Spleen (tissue), 11 donors: ENCODE measurements at regions not wholly inside any gene's neighbourhood (a gene's known extent, or its start where the extent isn't known, plus 50 kb on each side); places are given as distances from the start of the nearest gene placed in this dataset.

ENCODE experiments used
- DNase-seq: peaks from one replicate; pipeline ENCODE4 v3.0.0-alpha.2; 2020
- H3K27ac ChIP-seq, 8 donors: fragments of 200-600 bp; sonication (generic) in 7 of 8; 1 replicate in 4 of 8; 2 replicates in 4 of 8; pipeline versions ENCODE4 v1.5.0 to v1.8.0; 2016 to 2021; ENCODE audit warnings: inconsistent platforms in 4 of 8, mild to moderate bottlenecking in 4 of 8, moderate library complexity in 1 of 8
- H3K27me3 ChIP-seq, 7 donors: fragments of 200-600 bp; sonication (generic) in 6 of 7; replicated peaks in 1 of 7; 1 replicate in 4 of 7; 2 replicates in 3 of 7; pipeline versions ENCODE4 v1.5.0 to v1.8.0; 2016 to 2021; ENCODE audit warnings: inconsistent platforms in 3 of 7, mild to moderate bottlenecking in 1 of 7
- H3K36me3 ChIP-seq, 6 donors: fragments of 200-600 bp; sonication (generic) in 5 of 6; 1 replicate in 4 of 6; 2 replicates in 2 of 6; pipeline versions ENCODE4 v1.5.0 to v1.8.0; 2016 to 2021; ENCODE audit warnings: inconsistent platforms in 2 of 6
- H3K4me1 ChIP-seq, 6 donors: fragments of 200-600 bp; sonication (generic) in 5 of 6; 1 replicate in 3 of 6; 2 replicates in 3 of 6; pipeline versions ENCODE4 v1.5.0 to v1.8.0; 2016 to 2021; ENCODE audit warnings: inconsistent platforms in 3 of 6
- H3K4me3 ChIP-seq, 8 donors: fragments of 200-600 bp; sonication (generic) in 7 of 8; 1 replicate in 4 of 8; 2 replicates in 4 of 8; pipeline versions ENCODE4 v1.5.0 to v1.8.0; 2016 to 2021; ENCODE audit warnings: inconsistent platforms in 4 of 8, mild to moderate bottlenecking in 4 of 8, moderate library complexity in 2 of 8
- H3K9me3 ChIP-seq, 8 donors: fragments of 200-600 bp; sonication (generic) in 7 of 8; 1 replicate in 4 of 8; 2 replicates in 4 of 8; pipeline versions ENCODE4 v1.5.0 to v1.8.0; 2016 to 2021; ENCODE audit warnings: inconsistent platforms in 4 of 8
- CTCF ChIP-seq, 11 experiments: fragments of 200-600 bp in 7 of 11; fragments of 450-650 bp in 4 of 11; sonication (generic) in 4 of 11; IDR thresholded peaks in 8 of 11; conservative IDR thresholded peaks in 3 of 11; 1 replicate in 7 of 11; 2 replicates in 4 of 11; pipeline versions ENCODE4 v1.4.0 to v1.8.0; 2016 to 2021; ENCODE audit warnings: antibody characterized with exemption in 11 of 11, inconsistent platforms in 4 of 11, mild to moderate bottlenecking in 1 of 11
- POLR2A ChIP-seq, 3 donors: fragments of 450-650 bp; IDR thresholded peaks; one replicate each; pipeline ENCODE4 v1.5.1; 2017; ENCODE audit warnings: antibody characterized with exemption in 3 of 3, mild to moderate bottlenecking in 1 of 3
- POLR2AphosphoS5 ChIP-seq, 3 donors: sonication (generic); formaldehyde crosslinking; IDR thresholded peaks; one replicate each; pipeline ENCODE4 v1.5.1; 2017; ENCODE audit warnings: antibody characterized with exemption in 3 of 3
- WGBS, 5 donors: extraction: QIAGEN DNeasy Blood & Tissue Kit in 3 of 5; methylation state at CpG; one replicate each; pipeline versions ENCODE4 v1.1.5 to v1.1.7; 2013 to 2018; 5-methylcytosine and 5-hydroxymethylcytosine counted together
- intact Hi-C: fragments of 100-400 bp; cut with DNase I; formaldehyde crosslinking; loops from one replicate; pipeline ENCODE4 v1.15.0; 2023; ENCODE audit warnings: low total_unique reads
- donor health status: healthy with polysubstance abuse.
- donor health status: DM: no; HTN: no; CAD: no; lungs with moderate emphysema.
- donor health status: DM: no; HTN: no; CAD: no.
- donor health status: Bipolar disorder and iron deficiency.
- donor health status: healthy.
- donor health status: DM: no; HTN: no; CAD: no.
- donor health status: DM: yes; HTN: yes; CAD: no.

- Histone ChIP-seq H3K27ac (no peak overlapping the region), H3K4me3 (no peak overlapping the region), H3K4me1 (no peaks in the 10 kb centered on the region), H3K9me3 (no peaks in the 10 kb centered on the region), H3K27me3 (no peaks in the 10 kb centered on the region), H3K36me3 (no peaks in the 10 kb centered on the region)
- no peak for TF ChIP-seq POLR2AphosphoS5 (IDR thresholded peaks at IDR 0.05)
- DNase-seq: no peak
- WGBS, 5 donors: 18 to 66% (median 50%) methylated on average over 1 of the region's 1 CpG
- intact Hi-C loops: no loop called here
These were observed 98.2 kb downstream of the OLFM4 start for GRCh38 chr13:53126841-53127245.

GRCh38 chr13:53127373-53127772 is 98.8 kb downstream of the OLFM4 start:
- intact Hi-C loops: no loop called here
- no peak overlapping the region for H3K4me3 ChIP-seq
- no peaks in the 10 kb centered on the region for H3K9me3 ChIP-seq
- H3K36me3 ChIP-seq: no peaks in the 10 kb centered on the region
- DNase-seq: no peak
- H3K27ac ChIP-seq: no peak overlapping the region
- no peaks in the 10 kb centered on the region for H3K27me3 ChIP-seq
- H3K4me1 ChIP-seq: no peaks in the 10 kb centered on the region
- WGBS, 5 donors: 57 to 78% (median 73%) methylated on average over 2 of the region's 2 CpGs
- TF ChIP-seq CTCF (IDR thresholded peaks at IDR 0.05 in 8 of 11, conservative IDR thresholded peaks at IDR 0.05 in 3 of 11) (no peak), POLR2A (IDR thresholded peaks at IDR 0.05) (no peak), POLR2AphosphoS5 (IDR thresholded peaks at IDR 0.05) (no peak)

GRCh38 chr13:53129864-53130393 is 101.3 kb downstream of the OLFM4 start:
- WGBS, 5 donors: 64 to 76% (median 71%) methylated on average over 2 of the region's 2 CpGs
- Histone ChIP-seq H3K27me3 (no peaks in the 10 kb centered on the region), H3K36me3 (no peaks in the 10 kb centered on the region), H3K27ac (no peak overlapping the region), H3K4me3 (no peak overlapping the region), H3K9me3 (no peaks in the 10 kb centered on the region), H3K4me1 (no peaks in the 10 kb centered on the region)
- intact Hi-C loops: no loop called here
- DNase-seq: no peak
- TF ChIP-seq POLR2A (IDR thresholded peaks at IDR 0.05): no peak
- TF ChIP-seq POLR2AphosphoS5 (IDR thresholded peaks at IDR 0.05): no peak
- TF ChIP-seq CTCF (IDR thresholded peaks at IDR 0.05 in 8 of 11, conservative IDR thresholded peaks at IDR 0.05 in 3 of 11): no peak

- Histone ChIP-seq H3K27me3 (no peaks in the 10 kb centered on the region), H3K36me3 (no peaks in the 10 kb centered on the region), H3K4me1 (no peaks in the 10 kb centered on the region), H3K4me3 (no peak overlapping the region), H3K27ac (no peak overlapping the region), H3K9me3 (no peaks in the 10 kb centered on the region)
- TF ChIP-seq POLR2A (IDR thresholded peaks at IDR 0.05) (no peak), CTCF (IDR thresholded peaks at IDR 0.05 in 8 of 11, conservative IDR thresholded peaks at IDR 0.05 in 3 of 11) (no peak), POLR2AphosphoS5 (IDR thresholded peaks at IDR 0.05) (no peak)
- WGBS, 5 donors: 79 to 89% (median 88%) methylated on average over 3 of the region's 3 CpGs
- no peak for DNase-seq
- intact Hi-C loops: no loop called here
These were observed 102.7 kb downstream of the OLFM4 start for GRCh38 chr13:53131361-53131760.

GRCh38 chr13:53135301-53135700 is 106.7 kb downstream of the OLFM4 start:
- H3K4me3 ChIP-seq: no peak overlapping the region
- no peak for DNase-seq
- intact Hi-C loops: no loop called here
- H3K36me3 ChIP-seq: no peaks in the 10 kb centered on the region
- H3K27me3 ChIP-seq: no peaks in the 10 kb centered on the region
- H3K4me1 ChIP-seq: no peaks in the 10 kb centered on the region
- TF ChIP-seq POLR2AphosphoS5 (IDR thresholded peaks at IDR 0.05) (no peak), POLR2A (IDR thresholded peaks at IDR 0.05) (no peak), CTCF (IDR thresholded peaks at IDR 0.05 in 8 of 11, conservative IDR thresholded peaks at IDR 0.05 in 3 of 11) (no peak)
- no peaks in the 10 kb centered on the region for H3K9me3 ChIP-seq
- no peak overlapping the region for H3K27ac ChIP-seq
- 66 to 80% (median 74%) methylated on average over 2 of the region's 2 CpGs for WGBS, 5 donors
